PFSK-1 (cell line): ENCODE measurements at regions not wholly inside any gene's neighbourhood (a gene's known extent, or its start where the extent isn't known, plus 50 kb on each side); places are given as distances from the start of the nearest gene placed in this dataset.

Source experiments
- POLR2AphosphoS5 ChIP-seq: IDR thresholded peaks from 2 replicates; pipeline ENCODE4 v1.6.1; 2012; ENCODE audit warnings: low read depth, mild to moderate bottlenecking, control low read depth, low read length, moderate library complexity
- TAF1 ChIP-seq: IDR thresholded peaks from 2 replicates; pipeline ENCODE4 v1.6.1; 2012; ENCODE audit warnings: low read length, control low read depth, borderline replicate concordance; ENCODE audit not compliant: insufficient read depth
- TF ChIP-seq, protein P1 (sequence below), 2 experiments: IDR thresholded peaks; 2 replicates each; pipeline versions ENCODE4 v1.6.1 to v1.8.0; 2011 to 2012; ENCODE audit warnings: low read depth in 2 of 2, low read length in 2 of 2, control low read depth in 1 of 2, inconsistent platforms in 1 of 2, mild to moderate bottlenecking in 1 of 2, moderate library complexity in 1 of 2; ENCODE audit not compliant: insufficient read depth in 1 of 2

DNA sequence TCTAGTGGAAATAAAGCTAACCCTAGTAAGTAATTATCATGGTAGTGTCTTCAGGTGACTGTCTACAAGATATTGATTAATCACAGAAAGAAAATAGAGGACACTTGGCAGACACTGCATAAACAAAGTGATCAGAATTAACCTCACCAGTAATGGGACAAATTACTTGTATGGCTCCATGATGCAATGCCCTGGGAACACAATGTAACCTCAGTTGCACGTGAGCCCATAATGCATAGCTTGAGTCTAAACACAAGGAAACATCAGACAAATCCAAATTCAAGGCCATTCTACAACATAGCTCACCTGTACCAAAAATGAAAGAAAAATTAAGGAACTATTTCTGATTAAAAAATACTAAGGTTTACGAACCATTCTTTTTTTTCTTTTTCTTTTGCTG lies 92.4 kb upstream of the SSTR4 start:
- TF ChIP-seq, protein P1, sequence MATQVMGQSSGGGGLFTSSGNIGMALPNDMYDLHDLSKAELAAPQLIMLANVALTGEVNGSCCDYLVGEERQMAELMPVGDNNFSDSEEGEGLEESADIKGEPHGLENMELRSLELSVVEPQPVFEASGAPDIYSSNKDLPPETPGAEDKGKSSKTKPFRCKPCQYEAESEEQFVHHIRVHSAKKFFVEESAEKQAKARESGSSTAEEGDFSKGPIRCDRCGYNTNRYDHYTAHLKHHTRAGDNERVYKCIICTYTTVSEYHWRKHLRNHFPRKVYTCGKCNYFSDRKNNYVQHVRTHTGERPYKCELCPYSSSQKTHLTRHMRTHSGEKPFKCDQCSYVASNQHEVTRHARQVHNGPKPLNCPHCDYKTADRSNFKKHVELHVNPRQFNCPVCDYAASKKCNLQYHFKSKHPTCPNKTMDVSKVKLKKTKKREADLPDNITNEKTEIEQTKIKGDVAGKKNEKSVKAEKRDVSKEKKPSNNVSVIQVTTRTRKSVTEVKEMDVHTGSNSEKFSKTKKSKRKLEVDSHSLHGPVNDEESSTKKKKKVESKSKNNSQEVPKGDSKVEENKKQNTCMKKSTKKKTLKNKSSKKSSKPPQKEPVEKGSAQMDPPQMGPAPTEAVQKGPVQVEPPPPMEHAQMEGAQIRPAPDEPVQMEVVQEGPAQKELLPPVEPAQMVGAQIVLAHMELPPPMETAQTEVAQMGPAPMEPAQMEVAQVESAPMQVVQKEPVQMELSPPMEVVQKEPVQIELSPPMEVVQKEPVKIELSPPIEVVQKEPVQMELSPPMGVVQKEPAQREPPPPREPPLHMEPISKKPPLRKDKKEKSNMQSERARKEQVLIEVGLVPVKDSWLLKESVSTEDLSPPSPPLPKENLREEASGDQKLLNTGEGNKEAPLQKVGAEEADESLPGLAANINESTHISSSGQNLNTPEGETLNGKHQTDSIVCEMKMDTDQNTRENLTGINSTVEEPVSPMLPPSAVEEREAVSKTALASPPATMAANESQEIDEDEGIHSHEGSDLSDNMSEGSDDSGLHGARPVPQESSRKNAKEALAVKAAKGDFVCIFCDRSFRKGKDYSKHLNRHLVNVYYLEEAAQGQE (IDR thresholded peaks at IDR 0.05; ENCODE audit: insufficient read depth in 1 of 2, low read depth in 2 of 2, low read length in 2 of 2): no peak
- TF ChIP-seq TAF1 (no peak), POLR2AphosphoS5 (no peak)
